SK-N-SH (cell line): ENCODE measurements at regions not wholly inside any gene's neighbourhood (a gene's known extent, or its start where the extent isn't known, plus 50 kb on each side); places are given as distances from the start of the nearest gene placed in this dataset.

Experiments used
- CTCF ChIP-seq: fragments of 200-600 bp; sonication (generic); IDR thresholded peaks from 2 replicates; pipeline ENCODE4 v1.6.1; 2017; ENCODE audit warnings: antibody characterized with exemption, mild to moderate bottlenecking, moderate library complexity
- GABPA ChIP-seq: IDR thresholded peaks from 2 replicates; pipeline ENCODE4 v1.4.0; 2012; ENCODE audit warnings: low read depth, mild to moderate bottlenecking
- USF2 ChIP-seq: fragments of 150-350 bp; IDR thresholded peaks from 2 replicates; pipeline ENCODE4 v1.6.1; 2017; ENCODE audit warnings: antibody characterized with exemption, low read length, low read depth, borderline replicate concordance
- YY1 ChIP-seq: IDR thresholded peaks from 2 replicates; pipeline ENCODE4 v1.4.0; 2012; ENCODE audit warnings: low read depth, mild to moderate bottlenecking

DNA sequence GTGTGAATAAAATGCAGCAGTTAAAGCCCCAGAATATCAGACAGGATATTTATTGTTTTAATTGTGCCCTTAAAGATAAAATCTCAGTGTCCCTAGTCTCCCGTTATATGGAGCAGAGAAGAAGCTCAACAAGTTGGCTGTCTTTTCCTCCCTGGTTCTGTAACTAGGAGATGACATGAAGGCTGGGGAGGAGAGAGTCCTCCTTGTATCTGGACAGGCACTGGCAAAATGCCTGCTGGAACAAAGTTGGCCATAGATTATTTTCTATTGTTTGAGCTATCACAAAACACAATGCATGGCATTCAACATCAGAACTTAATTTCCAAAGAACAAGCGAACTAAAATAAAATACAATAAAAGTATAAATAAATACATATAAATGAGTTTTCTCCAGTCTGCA, 694.9 kb upstream of the KCND2 start:
- TF ChIP-seq YY1 = no peak
- TF ChIP-seq CTCF = no peak
- no peak for TF ChIP-seq GABPA
- TF ChIP-seq USF2 = no peak
